OCI-LY1 (cell line): ENCODE measurements at regions not wholly inside any gene's neighbourhood (a gene's known extent, or its start where the extent isn't known, plus 50 kb on each side); places are given as distances from the start of the nearest gene placed in this dataset.
"Not testable (repeated sequence)": the region's sequence is repeated elsewhere in the genome, so short reads cannot be mapped to it uniquely, and the experiment has no call there.

Experiments
- H2AFZ ChIP-seq: fragments of 200-600 bp; sonication (generic), shearing (Covaris generic); 2 replicates; pipeline ENCODE4 v1.6.0; 2014; ENCODE audit warnings: antibody characterized with exemption, mild to moderate bottlenecking, low read length
- H3F3A ChIP-seq: fragments of 200-600 bp; sonication (generic), shearing (Covaris generic); 2 replicates; pipeline ENCODE4 v1.6.0; 2014; ENCODE audit warnings: mild to moderate bottlenecking, antibody characterized with exemption, low read length, moderate library complexity; ENCODE audit not compliant: insufficient read depth
- H3K27ac ChIP-seq: fragments of 200-600 bp; sonication (generic); 2 replicates; pipeline ENCODE4 v1.5.1; 2014; ENCODE audit warnings: low read length, mixed run types, mild to moderate bottlenecking, low read depth; ENCODE audit not compliant: poor library complexity, severe bottlenecking
- H3K27me3 ChIP-seq: fragments of 200-600 bp; sonication (generic); 2 replicates; pipeline ENCODE4 v1.6.0; 2014; ENCODE audit warnings: antibody characterized with exemption, mild to moderate bottlenecking, low read length, moderate library complexity; ENCODE audit not compliant: insufficient read depth
- H3K36me3 ChIP-seq: fragments of 200-600 bp; sonication (generic); 2 replicates; pipeline ENCODE4 v1.6.1; 2014; ENCODE audit warnings: mild to moderate bottlenecking, antibody characterized with exemption, low read length, moderate library complexity, mixed read lengths; ENCODE audit not compliant: insufficient read depth
- H3K4me1 ChIP-seq: fragments of 200-600 bp; sonication (generic); 2 replicates; pipeline ENCODE4 v1.5.1; 2014; ENCODE audit warnings: mild to moderate bottlenecking, low read length, moderate library complexity; ENCODE audit not compliant: insufficient read depth, severe bottlenecking
- H3K4me2 ChIP-seq: fragments of 200-600 bp; sonication (generic), shearing (Covaris generic); 2 replicates; pipeline ENCODE4 v1.6.1; 2014; ENCODE audit warnings: low read length
- H3K4me3 ChIP-seq: fragments of 200-600 bp; sonication (generic); 2 replicates; pipeline ENCODE4 v1.5.1; 2014; ENCODE audit warnings: low read length, low read depth, mild to moderate bottlenecking, mixed read lengths; ENCODE audit not compliant: poor library complexity, severe bottlenecking
- H3K79me2 ChIP-seq: fragments of 200-600 bp; shearing (Covaris generic); 2 replicates; pipeline ENCODE4 v1.6.1; 2016; ENCODE audit warnings: mixed run types, low read length, mixed read lengths; ENCODE audit not compliant: insufficient read depth
- H3K9ac ChIP-seq: fragments of 200-600 bp; sonication (generic), shearing (Covaris generic); 2 replicates; pipeline ENCODE4 v1.6.1; 2014; ENCODE audit warnings: mild to moderate bottlenecking, low read length, mixed read lengths
- H3K9me2 ChIP-seq: fragments of 200-600 bp; sonication (generic), shearing (Covaris generic); 2 replicates; pipeline ENCODE4 v1.6.1; 2014; ENCODE audit warnings: low read depth, mild to moderate bottlenecking, low read length, mixed read lengths
- H3K9me3 ChIP-seq: fragments of 200-600 bp; shearing (Covaris generic); 2 replicates; pipeline ENCODE4 v1.6.1; 2014; ENCODE audit warnings: low read length, mixed read lengths
- H4K20me1 ChIP-seq: fragments of 200-600 bp; sonication (generic), shearing (Covaris generic); 2 replicates; pipeline ENCODE4 v1.6.0; 2016; ENCODE audit warnings: mild to moderate bottlenecking, low read length; ENCODE audit not compliant: insufficient read depth
- CTCF ChIP-seq: fragments of 200-600 bp; sonication (generic), shearing (Covaris generic); IDR thresholded peaks from 2 replicates; pipeline ENCODE4 v1.5.1; 2017; ENCODE audit warnings: mild to moderate bottlenecking, antibody characterized with exemption, low read length, moderate library complexity, mixed read lengths
- EZH2 ChIP-seq: fragments of 200-600 bp; sonication (generic), shearing (Covaris generic); IDR thresholded peaks from 2 replicates; pipeline ENCODE4 v1.8.0; 2017; ENCODE audit warnings: borderline replicate concordance, mixed run types, mild to moderate bottlenecking, antibody characterized with exemption, low read length, moderate library complexity, mixed read lengths

GRCh38 chr12:67047634-67048033, 221.5 kb upstream of the CAND1 start:
- Histone ChIP-seq H3K4me1 (no peaks in the 10 kb centered on the region), H3K79me2 (no peaks in the 10 kb centered on the region), H3K4me2 (no peak overlapping the region), H3K27ac (no peak overlapping the region), H3K9me3 (no peaks in the 10 kb centered on the region), H3K9ac (no peak overlapping the region), H3K4me3 (no peak overlapping the region), H3K9me2 (no peaks in the 10 kb centered on the region), H3F3A (no peaks in the 10 kb centered on the region), H4K20me1 (no peaks in the 10 kb centered on the region), H3K27me3 (no peaks in the 10 kb centered on the region), H2AFZ (no peak overlapping the region), H3K36me3 (no peaks in the 10 kb centered on the region)
- TF ChIP-seq EZH2 (no peak), CTCF (no peak)

- H4K20me1 ChIP-seq: no peaks in the 10 kb centered on the region
- H3K27me3 ChIP-seq: no peaks in the 10 kb centered on the region
- H3K27ac ChIP-seq: no peak overlapping the region
- no peak overlapping the region for H3K9ac ChIP-seq
- no peaks in the 10 kb centered on the region for H3K4me1 ChIP-seq
- H3K79me2 ChIP-seq: no peaks in the 10 kb centered on the region
- H3K9me2 ChIP-seq: no peaks in the 10 kb centered on the region
- H3K4me2 ChIP-seq: no peak overlapping the region
- H3K36me3 ChIP-seq: no peaks in the 10 kb centered on the region
- no peaks in the 10 kb centered on the region for H3K9me3 ChIP-seq
- TF ChIP-seq EZH2 (no peak), CTCF (no peak)
- H2AFZ ChIP-seq: no peak overlapping the region
- no peaks in the 10 kb centered on the region for H3F3A ChIP-seq
- no peak overlapping the region for H3K4me3 ChIP-seq
Measured at GRCh38 chr12:67048371-67048770, 220.8 kb upstream of the CAND1 start.

- H3K36me3 ChIP-seq, H3K4me1 ChIP-seq, H3K27ac ChIP-seq, H3K27me3 ChIP-seq, H2AFZ ChIP-seq, H3K9ac ChIP-seq, H3K79me2 ChIP-seq, H3F3A ChIP-seq, H4K20me1 ChIP-seq, H3K4me3 ChIP-seq, H3K9me2 ChIP-seq, H3K4me2 ChIP-seq, H3K9me3 ChIP-seq: not testable (repeated sequence)
Measured at GRCh38 chr12:67049199-67049598, 220.0 kb upstream of the CAND1 start.

- Histone ChIP-seq H3K4me1 (no peaks in the 10 kb centered on the region), H2AFZ (no peak overlapping the region), H3F3A (no peaks in the 10 kb centered on the region), H3K27ac (no peak overlapping the region), H3K36me3 (no peaks in the 10 kb centered on the region), H3K79me2 (no peaks in the 10 kb centered on the region), H4K20me1 (no peaks in the 10 kb centered on the region), H3K9me2 (no peaks in the 10 kb centered on the region), H3K9ac (no peak overlapping the region), H3K27me3 (no peaks in the 10 kb centered on the region), H3K4me3 (no peak overlapping the region), H3K4me2 (no peak overlapping the region), H3K9me3 (no peaks in the 10 kb centered on the region)
- TF ChIP-seq CTCF: no peak
- no peak for TF ChIP-seq EZH2
Measured at GRCh38 chr12:67052981-67053380, 216.2 kb upstream of the CAND1 start.
